ENCODE measurements at regions not wholly inside any gene's neighbourhood (a gene's known extent, or its start where the extent isn't known, plus 50 kb on each side); places are given as distances from the start of the nearest gene placed in this dataset.

DNA sequence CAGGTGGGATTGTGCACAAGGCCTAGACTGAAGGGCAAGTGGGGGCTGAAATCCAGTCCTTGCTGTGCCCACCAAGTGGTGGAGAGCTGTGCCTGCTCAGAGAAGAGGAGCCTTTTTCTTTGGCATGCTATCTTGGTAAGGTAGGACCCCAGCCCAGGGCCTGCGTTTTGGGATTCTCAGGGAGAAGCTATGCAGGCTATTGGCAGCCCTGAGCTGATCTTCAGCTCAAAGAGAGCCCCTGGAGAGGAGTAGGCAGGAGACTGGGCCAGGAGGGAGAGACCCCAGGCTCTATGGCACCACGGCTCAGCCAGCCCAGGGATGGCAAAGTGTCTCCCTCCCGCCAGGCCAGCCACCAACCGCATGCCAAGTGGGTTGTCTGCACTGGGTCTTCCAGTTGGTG lies 119.2 kb upstream of the PCBD1 start:
- peaks cover 30% of the 10 kb centered on the region for H3K27me3 Mint-ChIP-seq (ENCODE audit: low read depth)
- H3K9me3 Mint-ChIP-seq, result no peaks in the 10 kb centered on the region
- H3K4me3 Mint-ChIP-seq, result no peak overlapping the region
- no peaks in the 10 kb centered on the region for H3K4me1 Mint-ChIP-seq
- no peak for DNase-seq (ENCODE audit: low spot score in 2 of 2, unreplicated experiment in 2 of 2)
- H3K27ac Mint-ChIP-seq, result no peak overlapping the region
- TF ChIP-seq, protein P1, sequence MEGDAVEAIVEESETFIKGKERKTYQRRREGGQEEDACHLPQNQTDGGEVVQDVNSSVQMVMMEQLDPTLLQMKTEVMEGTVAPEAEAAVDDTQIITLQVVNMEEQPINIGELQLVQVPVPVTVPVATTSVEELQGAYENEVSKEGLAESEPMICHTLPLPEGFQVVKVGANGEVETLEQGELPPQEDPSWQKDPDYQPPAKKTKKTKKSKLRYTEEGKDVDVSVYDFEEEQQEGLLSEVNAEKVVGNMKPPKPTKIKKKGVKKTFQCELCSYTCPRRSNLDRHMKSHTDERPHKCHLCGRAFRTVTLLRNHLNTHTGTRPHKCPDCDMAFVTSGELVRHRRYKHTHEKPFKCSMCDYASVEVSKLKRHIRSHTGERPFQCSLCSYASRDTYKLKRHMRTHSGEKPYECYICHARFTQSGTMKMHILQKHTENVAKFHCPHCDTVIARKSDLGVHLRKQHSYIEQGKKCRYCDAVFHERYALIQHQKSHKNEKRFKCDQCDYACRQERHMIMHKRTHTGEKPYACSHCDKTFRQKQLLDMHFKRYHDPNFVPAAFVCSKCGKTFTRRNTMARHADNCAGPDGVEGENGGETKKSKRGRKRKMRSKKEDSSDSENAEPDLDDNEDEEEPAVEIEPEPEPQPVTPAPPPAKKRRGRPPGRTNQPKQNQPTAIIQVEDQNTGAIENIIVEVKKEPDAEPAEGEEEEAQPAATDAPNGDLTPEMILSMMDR (IDR thresholded peaks at IDR 0.05; ENCODE audit: unreplicated experiment), result no peak
- no peaks in the 10 kb centered on the region for H3K36me3 Mint-ChIP-seq

DNA sequence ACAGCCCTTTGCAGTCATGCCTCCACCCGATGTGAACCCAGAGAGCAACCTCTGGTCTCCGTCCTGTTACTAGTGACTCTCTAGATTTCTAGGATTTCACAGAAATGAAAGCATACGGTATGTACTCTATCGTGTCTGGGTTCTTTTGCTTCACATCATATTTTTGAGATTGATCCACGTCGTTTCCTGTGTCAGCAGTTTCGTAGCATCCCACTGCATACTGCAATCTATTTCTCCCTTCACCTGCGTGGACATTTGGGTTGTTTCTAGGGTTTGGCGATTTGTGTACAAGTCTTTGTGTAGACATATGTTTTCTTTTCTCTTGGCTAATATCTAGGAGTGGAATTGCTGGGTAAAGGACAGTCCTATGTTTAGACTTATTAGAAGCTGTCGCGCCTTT lies 119.8 kb upstream of the PCBD1 start:
- H3K4me1 Mint-ChIP-seq, result no peaks in the 10 kb centered on the region
- no peak overlapping the region for H3K4me3 Mint-ChIP-seq
- no peaks in the 10 kb centered on the region for H3K9me3 Mint-ChIP-seq
- H3K27ac Mint-ChIP-seq, result no peak overlapping the region
- H3K27me3 Mint-ChIP-seq (ENCODE audit: low read depth), result peaks cover 28% of the 10 kb centered on the region
- H3K36me3 Mint-ChIP-seq, result no peaks in the 10 kb centered on the region
- TF ChIP-seq, protein P1 (IDR thresholded peaks at IDR 0.05; ENCODE audit: unreplicated experiment), result no peak
- DNase-seq (ENCODE audit: low spot score in 2 of 2, unreplicated experiment in 2 of 2), result no peak

DNA sequence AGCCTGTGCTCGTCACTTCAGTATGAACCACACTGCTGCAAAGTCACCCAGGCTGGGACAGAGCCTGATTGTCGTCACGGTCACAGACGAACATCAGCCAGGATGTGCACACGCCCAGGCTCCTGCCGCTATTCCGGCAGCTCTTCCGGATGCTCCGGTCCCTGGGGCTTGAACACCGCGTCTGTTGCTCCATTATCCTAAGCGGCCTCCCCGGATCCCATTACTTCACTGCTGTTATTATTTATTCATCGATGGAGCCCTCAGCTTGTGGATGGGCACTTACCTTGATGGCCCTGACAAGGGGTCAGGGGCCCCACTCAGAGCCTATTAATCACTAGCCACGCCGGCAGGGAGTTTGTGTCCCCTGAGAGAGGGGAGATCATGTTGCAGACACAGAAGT lies 120.8 kb upstream of the PCBD1 start:
- TF ChIP-seq, protein P1 (IDR thresholded peaks at IDR 0.05; ENCODE audit: unreplicated experiment), result no peak
- Mint-ChIP-seq H3K9me3 (no peaks in the 10 kb centered on the region), H3K36me3 (no peaks in the 10 kb centered on the region), H3K4me1 (no peaks in the 10 kb centered on the region), H3K4me3 (no peak overlapping the region), H3K27me3 (ENCODE audit: low read depth) (peaks cover 24% of the 10 kb centered on the region), H3K27ac (no peak overlapping the region)
- DNase-seq (ENCODE audit: low spot score in 2 of 2, unreplicated experiment in 2 of 2), result no peak

DNA sequence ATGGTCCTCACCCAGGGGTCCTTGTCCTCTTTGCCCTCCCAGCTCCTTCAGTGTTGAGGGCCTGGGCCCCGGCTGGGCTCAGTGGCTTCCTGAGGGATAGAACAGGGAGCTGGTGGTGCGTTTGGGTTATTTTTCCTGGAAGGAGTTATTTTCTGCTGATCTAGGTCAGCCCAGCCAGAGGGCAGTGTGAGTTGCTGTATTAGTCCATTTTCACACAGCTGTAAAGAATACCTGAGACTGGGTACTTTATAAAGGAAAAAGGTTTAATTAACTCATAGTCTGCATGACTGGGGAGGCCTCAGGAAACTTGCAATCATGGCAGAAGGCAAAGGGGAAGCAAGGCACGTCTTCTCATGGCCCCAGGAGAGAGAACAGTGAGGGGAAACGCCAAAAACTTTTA lies 122.4 kb upstream of the PCBD1 start:
- no peak overlapping the region for H3K4me3 Mint-ChIP-seq
- H3K27ac Mint-ChIP-seq, result no peak overlapping the region
- no peaks in the 10 kb centered on the region for H3K4me1 Mint-ChIP-seq
- TF ChIP-seq, protein P1 (IDR thresholded peaks at IDR 0.05; ENCODE audit: unreplicated experiment), result no peak
- no peaks in the 10 kb centered on the region for H3K36me3 Mint-ChIP-seq
- H3K9me3 Mint-ChIP-seq, result no peaks in the 10 kb centered on the region
- H3K27me3 Mint-ChIP-seq (ENCODE audit: low read depth), result peaks cover 32% of the 10 kb centered on the region
- no peak for DNase-seq (ENCODE audit: low spot score in 2 of 2, unreplicated experiment in 2 of 2)

DNA sequence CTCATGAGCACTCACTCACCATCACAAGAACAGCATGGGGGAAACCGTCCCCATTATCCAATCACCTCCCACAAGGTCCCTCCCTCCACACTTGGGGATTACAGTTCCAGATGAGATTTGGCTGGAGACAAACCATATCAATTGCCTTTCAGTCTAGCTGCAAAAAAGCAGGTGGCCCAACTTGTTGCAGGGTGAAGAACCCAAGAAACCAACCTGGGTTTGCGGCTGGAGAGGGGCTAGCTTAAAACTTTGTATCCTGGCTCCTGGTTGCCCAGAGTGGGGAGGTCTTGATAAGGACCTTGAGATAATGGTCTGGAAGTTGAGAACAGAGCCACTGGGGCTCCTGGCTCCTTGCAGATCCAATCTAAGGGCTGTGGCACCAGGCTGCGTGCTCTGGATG lies 122.8 kb upstream of the PCBD1 start:
- Mint-ChIP-seq H3K27me3 (ENCODE audit: low read depth) (peaks cover 33% of the 10 kb centered on the region), H3K36me3 (no peaks in the 10 kb centered on the region), H3K9me3 (no peaks in the 10 kb centered on the region), H3K4me1 (no peaks in the 10 kb centered on the region), H3K27ac (no peak overlapping the region), H3K4me3 (no peak overlapping the region)
- TF ChIP-seq, protein P1 (IDR thresholded peaks at IDR 0.05; ENCODE audit: unreplicated experiment), result no peak
- no peak for DNase-seq (ENCODE audit: low spot score in 2 of 2, unreplicated experiment in 2 of 2)

All from mesothelial cell of epicardium (in vitro differentiated cells).